Stomach (tissue), 4 donors: ENCODE measurements at regions not wholly inside any gene's neighbourhood (a gene's known extent, or its start where the extent isn't known, plus 50 kb on each side); places are given as distances from the start of the nearest gene placed in this dataset.

Experiments used
- EP300 ChIP-seq: sonication (generic); formaldehyde crosslinking; IDR thresholded peaks from one replicate; pipeline ENCODE4 v1.6.1; 2017; ENCODE audit warnings: antibody characterized with exemption
- POLR2A ChIP-seq, 4 donors: fragments of 450-650 bp; IDR thresholded peaks; one replicate each; pipeline ENCODE4 v1.6.1; 2016; ENCODE audit warnings: antibody characterized with exemption in 4 of 4, control low read depth in 2 of 4, mild to moderate bottlenecking in 1 of 4, moderate library complexity in 1 of 4
- POLR2AphosphoS5 ChIP-seq, 3 donors: sonication (generic); formaldehyde crosslinking; IDR thresholded peaks; one replicate each; pipeline ENCODE4 v1.6.1; 2016; ENCODE audit warnings: antibody characterized with exemption in 3 of 3
- TF ChIP-seq, protein P1 (sequence below), 7 experiments: fragments of 450-650 bp in 4 of 7; fragments of 200-600 bp in 3 of 7; sonication (generic) in 3 of 7; IDR thresholded peaks; one replicate each; pipeline ENCODE4 v1.5.1; 2016 to 2019; ENCODE audit warnings: antibody characterized with exemption in 7 of 7, control low read depth in 2 of 7, mild to moderate bottlenecking in 1 of 7

DNA sequence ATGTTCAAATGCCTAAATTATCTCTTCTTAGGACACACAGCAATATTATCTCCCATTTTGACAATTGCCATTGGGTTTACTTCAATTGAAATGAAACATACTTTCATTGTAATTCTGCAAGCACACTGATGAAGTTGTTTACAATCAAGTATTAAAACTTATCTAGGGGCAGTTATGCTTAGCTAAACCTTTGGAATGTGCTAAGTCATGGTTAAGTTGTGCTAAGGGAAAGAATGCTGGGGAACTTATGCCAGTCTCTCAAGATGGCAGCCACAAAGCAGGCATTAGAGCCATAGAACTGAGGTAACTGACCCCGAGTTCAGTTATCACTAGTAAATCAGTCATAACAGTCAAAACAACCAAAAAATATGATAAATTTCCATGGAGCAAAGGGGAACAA lies 59.1 kb upstream of the NT5E start:
- TF ChIP-seq, protein P1, sequence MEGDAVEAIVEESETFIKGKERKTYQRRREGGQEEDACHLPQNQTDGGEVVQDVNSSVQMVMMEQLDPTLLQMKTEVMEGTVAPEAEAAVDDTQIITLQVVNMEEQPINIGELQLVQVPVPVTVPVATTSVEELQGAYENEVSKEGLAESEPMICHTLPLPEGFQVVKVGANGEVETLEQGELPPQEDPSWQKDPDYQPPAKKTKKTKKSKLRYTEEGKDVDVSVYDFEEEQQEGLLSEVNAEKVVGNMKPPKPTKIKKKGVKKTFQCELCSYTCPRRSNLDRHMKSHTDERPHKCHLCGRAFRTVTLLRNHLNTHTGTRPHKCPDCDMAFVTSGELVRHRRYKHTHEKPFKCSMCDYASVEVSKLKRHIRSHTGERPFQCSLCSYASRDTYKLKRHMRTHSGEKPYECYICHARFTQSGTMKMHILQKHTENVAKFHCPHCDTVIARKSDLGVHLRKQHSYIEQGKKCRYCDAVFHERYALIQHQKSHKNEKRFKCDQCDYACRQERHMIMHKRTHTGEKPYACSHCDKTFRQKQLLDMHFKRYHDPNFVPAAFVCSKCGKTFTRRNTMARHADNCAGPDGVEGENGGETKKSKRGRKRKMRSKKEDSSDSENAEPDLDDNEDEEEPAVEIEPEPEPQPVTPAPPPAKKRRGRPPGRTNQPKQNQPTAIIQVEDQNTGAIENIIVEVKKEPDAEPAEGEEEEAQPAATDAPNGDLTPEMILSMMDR (IDR thresholded peaks at IDR 0.05): no peak
- TF ChIP-seq EP300 (no peak), POLR2A (IDR thresholded peaks at IDR 0.05) (no peak), POLR2AphosphoS5 (IDR thresholded peaks at IDR 0.05) (no peak)
